ELF-1 (cell line): ENCODE measurements at regions not wholly inside any gene's neighbourhood (a gene's known extent, or its start where the extent isn't known, plus 50 kb on each side); places are given as distances from the start of the nearest gene placed in this dataset.

ENCODE experiments used
- DNase-seq: peaks from one replicate; pipeline ENCODE4 v3.0.0-alpha.2; 2016; ENCODE audit warnings: low read depth, low spot score

- peak; percentile 52 for DNase-seq
Measured at GRCh38 chr1:5766996-5767395, 225.2 kb downstream of the NPHP4 start.

DNA sequence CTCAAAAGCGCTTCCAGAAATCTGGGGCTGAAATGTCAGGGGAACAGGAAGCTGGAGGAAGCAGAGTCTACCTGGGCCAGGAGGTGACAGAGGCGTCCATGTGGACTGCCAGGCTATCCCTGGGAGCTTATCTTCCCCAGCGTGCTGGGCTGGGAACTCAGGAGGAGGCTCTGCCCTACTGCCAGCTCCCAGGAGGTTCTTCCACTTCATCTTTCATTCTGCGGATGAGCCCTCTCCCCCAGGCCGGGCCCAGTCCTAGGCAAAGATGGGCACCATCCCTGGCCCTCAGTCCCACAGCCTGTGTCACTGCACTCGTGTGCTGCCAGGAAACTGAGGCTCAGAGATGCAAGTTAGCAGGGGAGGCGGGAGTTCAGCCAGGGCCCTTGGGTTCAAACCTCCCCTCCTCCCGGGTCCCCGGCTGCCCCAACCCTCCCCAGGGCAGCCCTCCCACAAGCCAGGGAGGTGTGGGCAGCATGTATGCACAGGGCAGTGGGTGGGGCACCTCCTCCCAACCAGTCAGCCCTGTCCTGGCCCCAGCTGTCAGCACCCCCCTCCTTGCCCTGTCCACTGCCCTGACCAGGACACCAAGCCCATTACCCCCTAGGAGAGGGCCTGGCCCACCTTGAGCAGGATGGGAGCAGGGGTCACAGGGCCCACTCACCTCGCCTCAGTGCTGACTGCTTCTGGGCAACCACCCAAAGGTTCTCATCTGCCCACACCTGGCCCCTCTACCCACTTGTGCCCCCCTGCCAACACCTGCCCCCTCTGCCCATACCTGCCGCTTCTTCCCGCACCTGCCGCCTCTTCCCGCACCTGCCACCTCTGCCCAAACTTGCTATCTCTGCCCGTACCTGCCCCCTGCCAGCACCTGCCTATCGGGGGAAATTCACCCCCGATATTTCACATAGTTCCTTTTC lies 226.0 kb downstream of the NPHP4 start:
- DNase-seq: no peak

DNA sequence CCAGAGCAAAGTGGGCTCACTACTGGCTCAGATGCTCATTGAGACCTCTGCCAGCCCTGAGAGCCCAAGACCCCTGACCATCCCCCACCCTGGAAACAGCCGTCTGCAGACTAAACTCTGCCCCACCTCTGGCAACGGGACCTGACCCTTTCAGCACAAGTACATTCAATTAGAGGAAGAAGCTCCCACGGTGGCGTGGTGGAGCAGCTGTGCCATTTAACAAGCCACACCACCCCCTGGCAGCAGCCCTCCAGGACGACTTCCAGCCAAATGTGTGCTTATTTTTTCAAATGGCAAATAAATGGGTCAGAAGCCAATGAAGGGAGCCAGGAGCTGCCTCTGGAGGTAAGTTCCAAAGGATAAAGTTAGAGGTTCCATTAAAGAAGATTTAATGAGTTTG lies 226.7 kb downstream of the NPHP4 start:
- DNase-seq: no peak

DNA sequence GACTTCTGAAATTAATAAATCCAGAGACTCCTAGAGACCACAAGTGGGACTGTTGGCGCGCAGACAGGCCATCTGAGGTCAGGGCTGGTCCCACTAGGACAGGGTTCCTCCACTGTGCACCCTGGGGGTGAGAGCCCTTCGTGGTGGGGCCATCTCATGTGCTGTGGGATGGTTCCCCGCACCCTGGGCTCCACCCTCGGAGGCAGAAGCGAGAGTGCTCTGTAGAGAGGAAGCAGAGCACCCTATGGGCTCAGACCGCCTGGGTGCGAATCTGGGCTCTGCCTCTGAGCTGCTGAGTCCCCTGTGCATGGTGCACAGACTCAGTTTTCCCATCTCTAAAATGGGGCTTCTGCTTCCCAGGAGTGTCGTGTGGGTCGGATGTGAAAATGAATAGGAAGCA lies 227.3 kb downstream of the NPHP4 start:
- no peak for DNase-seq

- DNase-seq: no peak
Measured at GRCh38 chr1:5764464-5764863, 227.8 kb downstream of the NPHP4 start.

DNA sequence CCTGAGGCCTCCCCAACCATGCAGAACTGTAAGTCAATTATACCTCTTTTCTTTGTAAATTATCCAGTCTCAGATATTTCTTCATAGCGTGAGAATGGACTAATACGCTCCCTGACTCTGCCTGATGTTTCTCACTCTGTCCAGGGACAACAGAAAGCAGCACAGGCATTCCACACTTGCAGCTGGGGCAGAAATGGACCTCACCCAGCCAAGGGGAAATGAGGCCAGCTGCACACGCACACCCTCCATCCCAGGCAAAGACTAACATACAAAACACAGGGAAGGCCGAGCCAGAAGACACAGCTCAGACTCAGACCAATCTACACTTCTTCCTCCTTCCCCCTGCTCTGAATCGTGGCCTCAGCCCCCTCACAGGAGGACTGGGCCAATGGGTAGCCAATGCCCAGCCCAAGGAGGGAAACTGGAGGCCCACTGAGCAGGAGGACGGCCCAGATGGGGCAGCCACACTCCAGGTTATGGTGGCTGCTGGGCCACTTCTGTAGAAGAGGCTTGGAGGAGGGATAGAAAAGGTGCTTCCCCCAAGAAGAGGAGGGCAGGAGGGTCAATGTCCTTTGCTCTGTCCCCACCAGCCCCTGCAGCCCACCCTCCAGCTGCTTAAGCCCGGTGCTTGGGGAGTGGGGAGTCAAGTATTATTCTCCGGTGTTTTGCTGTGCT lies 228.4 kb downstream of the NPHP4 start:
- no peak for DNase-seq

DNA sequence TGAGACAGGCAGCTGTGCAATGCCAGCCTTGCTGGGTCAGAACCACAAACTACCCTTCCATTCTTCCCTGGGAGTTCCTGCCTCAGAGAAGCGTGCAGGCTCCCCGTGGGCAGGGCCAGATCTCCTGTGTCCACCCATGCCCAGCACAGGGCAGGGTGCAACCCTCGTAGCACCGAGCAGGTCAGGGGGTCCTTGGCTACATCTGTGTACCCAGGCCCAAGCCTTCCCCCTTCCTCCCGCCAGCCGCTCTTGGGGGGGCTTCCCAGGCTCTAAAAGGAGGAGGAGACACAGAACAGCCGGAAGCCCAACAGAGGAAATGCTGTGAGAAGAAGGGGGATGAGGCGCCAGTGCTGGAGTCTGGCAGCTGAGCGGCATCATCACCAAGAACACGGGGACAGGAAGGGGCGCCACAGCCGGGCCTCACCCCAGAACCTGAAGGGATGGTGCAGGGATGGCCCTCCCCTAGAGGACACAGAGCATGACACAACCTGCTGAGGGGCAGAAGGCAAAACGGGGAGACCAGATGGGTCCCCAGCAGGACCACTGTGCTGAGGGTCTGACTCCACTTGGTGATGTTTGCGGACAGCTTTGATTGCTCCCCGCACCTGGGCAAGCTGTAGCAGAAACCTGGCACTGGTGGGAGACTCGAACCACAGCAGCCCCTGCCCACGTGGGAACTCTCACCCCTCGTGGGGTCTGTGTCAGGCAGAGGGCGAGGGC lies 233.2 kb downstream of the NPHP4 start:
- no peak for DNase-seq

GRCh38 chr1:5758000-5758858 lies 234.0 kb downstream of the NPHP4 start:
- DNase-seq: no peak

DNA sequence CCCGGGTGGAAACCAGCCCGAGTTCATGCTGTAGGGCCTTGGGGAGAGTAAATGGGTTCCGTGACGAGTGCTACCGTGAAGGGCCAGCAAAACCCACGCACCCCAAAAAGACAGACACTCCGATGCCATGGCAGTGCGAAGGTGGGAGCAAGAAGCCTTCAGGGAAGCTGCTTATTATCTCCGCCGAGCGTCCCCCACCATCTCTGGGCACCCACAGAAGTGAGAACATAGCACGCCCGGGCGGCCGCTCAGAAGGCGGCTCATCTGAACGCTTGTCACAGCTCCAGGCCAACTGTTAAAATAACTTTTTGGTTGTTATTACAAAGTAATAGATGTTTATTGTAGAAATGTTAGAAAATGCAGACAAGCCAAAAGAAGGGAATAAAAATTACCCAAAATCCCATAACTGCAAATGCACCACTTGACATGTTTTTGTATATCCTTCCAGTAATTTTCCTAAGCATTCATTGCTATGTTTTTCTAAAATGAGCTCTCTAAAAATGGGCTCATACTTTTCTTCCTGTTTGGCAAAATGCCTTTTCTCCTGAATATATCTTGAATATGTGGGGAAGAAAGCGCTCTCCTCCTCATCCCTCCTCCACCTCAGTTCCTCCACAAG lies 234.9 kb downstream of the NPHP4 start:
- DNase-seq: no peak

DNA sequence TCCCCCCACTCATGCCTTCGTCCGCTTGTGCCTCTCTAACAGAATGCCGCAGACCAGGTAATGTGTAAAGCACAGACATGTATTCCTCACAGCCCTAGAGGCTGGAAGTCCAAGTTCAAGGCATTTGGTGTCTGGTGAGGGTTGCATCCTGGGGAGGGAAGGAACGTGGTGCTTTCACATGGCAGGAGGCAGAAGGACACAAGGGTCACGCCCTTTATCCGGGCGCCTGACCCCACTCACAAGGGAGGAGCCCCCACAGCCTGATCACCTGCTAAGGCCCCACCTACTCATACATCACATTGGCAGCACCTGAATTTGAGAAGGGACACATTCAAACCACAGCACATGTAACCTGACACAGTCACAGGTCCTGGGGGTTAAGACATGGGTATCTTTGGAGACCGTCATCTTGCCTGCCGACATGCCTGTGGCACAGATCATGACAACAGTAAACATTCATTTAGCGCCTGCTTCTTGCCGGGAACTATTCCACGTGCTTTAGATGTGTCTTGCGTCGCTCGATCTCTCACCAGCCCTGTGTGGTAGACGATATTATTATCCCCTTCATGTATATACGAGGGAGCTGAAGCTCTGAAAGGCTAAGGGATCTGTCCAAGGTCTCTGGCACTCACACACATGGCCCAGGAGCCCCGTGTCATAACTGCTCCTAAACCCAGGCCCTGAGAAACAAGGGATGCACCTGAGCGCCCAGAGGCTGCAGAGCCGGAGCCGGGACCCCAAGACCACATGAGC lies 235.6 kb downstream of the NPHP4 start:
- DNase-seq: no peak

- no peak for DNase-seq
Measured at GRCh38 chr1:5755552-5756125, 236.6 kb downstream of the NPHP4 start.

DNA sequence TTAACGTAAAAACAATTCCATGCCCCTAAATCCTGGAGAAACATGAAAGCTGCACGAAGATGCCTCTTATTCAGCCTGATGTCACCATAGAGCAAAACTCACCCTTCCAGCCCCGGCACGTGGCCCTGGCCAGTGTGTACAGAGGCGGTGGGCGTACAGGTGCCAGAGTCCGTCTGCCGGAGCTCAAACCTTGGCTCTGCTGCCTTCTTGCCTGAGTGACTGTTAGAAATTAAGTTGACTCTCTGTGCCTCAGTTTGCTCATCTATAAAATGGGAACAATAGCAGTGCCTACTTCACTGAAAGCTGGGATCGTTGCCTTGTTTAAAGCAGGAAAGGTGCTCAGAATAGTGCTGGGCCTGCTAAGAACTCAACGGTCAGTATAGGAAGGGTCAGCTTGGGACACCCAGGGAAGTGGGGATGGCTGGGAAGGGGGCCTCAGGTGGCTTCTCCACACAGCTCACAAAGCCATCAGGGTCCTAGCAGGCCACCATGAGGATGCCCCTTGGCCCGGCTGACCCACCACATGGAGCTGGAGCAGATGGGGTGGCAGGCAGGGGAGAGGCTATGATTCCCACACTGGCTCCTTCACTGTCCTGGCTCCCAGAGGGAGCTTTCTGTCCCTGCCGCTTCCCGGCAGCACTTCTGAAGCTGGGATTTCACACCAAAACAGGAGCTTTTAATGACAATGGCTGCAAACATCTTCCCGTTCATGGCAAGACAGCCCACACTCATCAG lies 237.2 kb downstream of the NPHP4 start:
- DNase-seq: no peak

- DNase-seq: no peak
Measured at GRCh38 chr1:5753549-5754421, 238.4 kb downstream of the NPHP4 start.

GRCh38 chr1:5752746-5753548 lies 239.3 kb downstream of the NPHP4 start:
- no peak for DNase-seq

- DNase-seq: peak; percentile 49
Measured at GRCh38 chr1:5751833-5752745, 240.1 kb downstream of the NPHP4 start.

GRCh38 chr1:5751163-5751540 lies 241.1 kb downstream of the NPHP4 start:
- DNase-seq: no peak
